ENCODE measurements at regions not wholly inside any gene's neighbourhood (a gene's known extent, or its start where the extent isn't known, plus 50 kb on each side); places are given as distances from the start of the nearest gene placed in this dataset.

DNA sequence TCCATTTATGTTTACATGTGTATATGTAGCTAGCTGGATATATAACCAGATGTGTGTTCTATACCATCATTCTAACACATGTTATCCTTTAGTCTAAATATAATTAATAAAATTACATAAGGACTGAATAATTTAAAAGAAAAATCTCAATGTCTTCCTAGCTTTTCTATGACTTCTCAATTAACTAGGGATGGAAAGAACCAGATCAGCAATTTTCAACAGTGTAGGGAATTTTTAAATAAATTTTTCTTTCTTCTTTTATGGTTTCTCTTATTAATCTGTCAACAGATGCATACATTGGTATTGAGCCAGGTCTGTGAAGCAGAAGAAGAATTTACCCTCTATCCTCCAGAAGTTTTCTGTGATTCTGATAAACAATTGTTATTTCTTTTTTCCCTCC is 2180.4 kb upstream of the C9orf72 start:
- DNase-seq (ENCODE audit: insufficient read length, low spot score): no peak
- FAIRE-seq: no peak
- TF ChIP-seq, protein P1, sequence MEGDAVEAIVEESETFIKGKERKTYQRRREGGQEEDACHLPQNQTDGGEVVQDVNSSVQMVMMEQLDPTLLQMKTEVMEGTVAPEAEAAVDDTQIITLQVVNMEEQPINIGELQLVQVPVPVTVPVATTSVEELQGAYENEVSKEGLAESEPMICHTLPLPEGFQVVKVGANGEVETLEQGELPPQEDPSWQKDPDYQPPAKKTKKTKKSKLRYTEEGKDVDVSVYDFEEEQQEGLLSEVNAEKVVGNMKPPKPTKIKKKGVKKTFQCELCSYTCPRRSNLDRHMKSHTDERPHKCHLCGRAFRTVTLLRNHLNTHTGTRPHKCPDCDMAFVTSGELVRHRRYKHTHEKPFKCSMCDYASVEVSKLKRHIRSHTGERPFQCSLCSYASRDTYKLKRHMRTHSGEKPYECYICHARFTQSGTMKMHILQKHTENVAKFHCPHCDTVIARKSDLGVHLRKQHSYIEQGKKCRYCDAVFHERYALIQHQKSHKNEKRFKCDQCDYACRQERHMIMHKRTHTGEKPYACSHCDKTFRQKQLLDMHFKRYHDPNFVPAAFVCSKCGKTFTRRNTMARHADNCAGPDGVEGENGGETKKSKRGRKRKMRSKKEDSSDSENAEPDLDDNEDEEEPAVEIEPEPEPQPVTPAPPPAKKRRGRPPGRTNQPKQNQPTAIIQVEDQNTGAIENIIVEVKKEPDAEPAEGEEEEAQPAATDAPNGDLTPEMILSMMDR (IDR thresholded peaks at IDR 0.05; ENCODE audit: insufficient read depth, missing control alignments): no peak

DNA sequence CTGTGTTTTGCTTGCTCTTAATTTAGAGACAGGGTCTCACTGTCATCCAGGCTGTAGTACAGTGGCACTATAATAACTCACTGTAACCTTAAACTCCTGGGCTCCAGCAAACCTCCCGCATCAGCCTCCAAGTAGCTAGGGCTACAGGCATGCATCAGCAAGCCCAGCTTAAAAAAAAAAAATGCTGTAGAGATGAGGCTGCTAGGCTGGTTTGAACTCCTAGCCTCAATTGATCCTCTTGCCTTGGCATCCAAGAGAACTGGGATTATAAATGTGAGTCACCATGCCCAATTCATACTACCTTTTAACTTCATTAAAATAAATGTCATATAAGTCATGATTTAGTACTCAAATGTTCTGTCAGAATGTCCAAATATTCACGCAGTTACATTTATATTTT is 2195.7 kb upstream of the C9orf72 start:
- no peak for FAIRE-seq
- DNase-seq (ENCODE audit: insufficient read length, low spot score): no peak
- TF ChIP-seq, protein P1 (IDR thresholded peaks at IDR 0.05; ENCODE audit: insufficient read depth, missing control alignments): no peak

DNA sequence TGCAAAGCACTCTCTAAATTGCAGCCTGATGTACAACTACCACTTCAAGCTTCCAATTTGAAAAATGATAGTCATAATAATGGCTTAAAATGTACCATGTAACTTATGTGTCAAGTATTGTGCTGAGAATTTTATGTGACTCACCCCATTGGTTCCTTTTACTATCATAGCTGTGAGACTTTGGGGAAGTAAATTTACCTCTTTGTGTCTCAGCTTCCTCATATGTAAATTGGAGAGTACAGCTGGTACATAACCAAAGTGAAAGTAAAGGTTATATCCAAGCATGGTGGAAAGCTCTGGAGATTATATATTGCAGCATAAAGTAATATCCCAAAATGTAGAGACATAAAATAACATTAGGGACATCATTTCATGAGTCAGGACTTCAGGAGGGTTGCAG is 2200.4 kb upstream of the C9orf72 start:
- DNase-seq (ENCODE audit: insufficient read length, low spot score) (no peak), FAIRE-seq (no peak)
- TF ChIP-seq, protein P1 (IDR thresholded peaks at IDR 0.05; ENCODE audit: insufficient read depth, missing control alignments): no peak

DNA sequence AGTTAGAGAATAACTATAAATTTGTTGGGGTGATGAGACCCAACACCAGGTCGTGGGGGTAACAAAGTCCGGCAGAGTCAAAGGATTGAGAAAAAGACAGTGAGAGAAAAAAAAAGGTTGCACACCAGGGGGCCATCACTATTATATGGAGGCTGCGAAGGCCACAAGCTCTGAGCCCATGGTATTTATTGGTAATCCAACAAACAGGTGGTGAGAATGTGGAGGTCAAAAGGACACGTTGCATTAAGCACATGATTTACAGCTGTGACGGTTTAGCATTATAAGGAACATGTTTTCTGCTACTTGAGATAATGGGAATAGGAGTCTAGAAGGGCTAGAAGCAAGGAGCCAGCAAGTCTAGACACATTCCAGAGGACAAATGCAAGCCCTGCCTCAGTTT is 2202.2 kb upstream of the C9orf72 start:
- TF ChIP-seq, protein P1 (IDR thresholded peaks at IDR 0.05; ENCODE audit: insufficient read depth, missing control alignments): no peak
- no peak for DNase-seq (ENCODE audit: insufficient read length, low spot score)
- no peak for FAIRE-seq

DNA sequence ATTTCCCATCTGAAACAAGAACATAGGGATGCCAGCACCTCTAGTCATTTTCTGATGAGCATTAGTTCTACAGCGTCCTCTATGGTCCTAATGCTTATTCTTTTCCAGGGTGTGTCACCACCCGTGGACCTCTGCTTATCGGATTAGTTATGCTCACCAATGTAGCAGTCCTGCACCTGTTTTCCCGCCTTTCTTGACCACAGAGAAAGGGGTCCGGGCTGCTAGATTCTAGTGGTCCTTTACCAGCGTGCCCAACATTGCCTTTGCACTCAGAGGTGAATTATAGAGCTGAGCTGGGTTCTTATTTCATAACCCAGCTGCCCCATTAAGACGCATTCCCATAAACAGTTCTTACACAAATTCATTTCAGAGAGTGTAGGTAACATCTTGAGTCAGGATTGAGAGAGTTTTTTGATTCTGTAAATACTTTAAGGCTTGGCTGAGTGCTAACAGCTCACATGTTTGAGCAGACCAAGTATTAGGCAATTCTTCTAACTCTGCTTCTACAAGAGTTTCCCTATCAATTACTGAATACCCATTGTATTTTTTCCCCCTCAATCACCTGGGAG is 2205.1 kb upstream of the C9orf72 start:
- DNase-seq (ENCODE audit: insufficient read length, low spot score) (no peak), FAIRE-seq (no peak)
- TF ChIP-seq, protein P1 (IDR thresholded peaks at IDR 0.05; ENCODE audit: insufficient read depth, missing control alignments): no peak

DNA sequence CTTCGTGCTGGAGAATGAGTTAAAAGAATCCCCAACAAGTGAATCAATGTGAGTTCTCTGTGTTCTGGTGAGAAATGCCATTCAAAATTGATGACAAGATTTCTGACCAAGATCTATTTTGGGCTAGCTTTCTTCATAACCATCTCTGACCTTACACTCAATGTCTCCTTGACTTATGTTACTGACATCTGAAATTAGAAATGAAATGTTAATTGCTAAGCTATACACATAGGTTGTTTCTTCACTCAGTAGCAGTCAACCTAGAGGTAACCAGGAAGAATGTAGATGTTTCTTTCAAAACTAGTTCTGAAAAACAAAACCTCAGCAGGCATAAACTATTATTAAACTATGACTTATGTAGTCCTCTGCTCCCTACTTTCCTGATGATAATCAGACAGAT is 2220.7 kb upstream of the C9orf72 start:
- TF ChIP-seq, protein P1 (IDR thresholded peaks at IDR 0.05; ENCODE audit: insufficient read depth, missing control alignments): no peak
- FAIRE-seq (no peak), DNase-seq (ENCODE audit: insufficient read length, low spot score) (no peak)

DNA sequence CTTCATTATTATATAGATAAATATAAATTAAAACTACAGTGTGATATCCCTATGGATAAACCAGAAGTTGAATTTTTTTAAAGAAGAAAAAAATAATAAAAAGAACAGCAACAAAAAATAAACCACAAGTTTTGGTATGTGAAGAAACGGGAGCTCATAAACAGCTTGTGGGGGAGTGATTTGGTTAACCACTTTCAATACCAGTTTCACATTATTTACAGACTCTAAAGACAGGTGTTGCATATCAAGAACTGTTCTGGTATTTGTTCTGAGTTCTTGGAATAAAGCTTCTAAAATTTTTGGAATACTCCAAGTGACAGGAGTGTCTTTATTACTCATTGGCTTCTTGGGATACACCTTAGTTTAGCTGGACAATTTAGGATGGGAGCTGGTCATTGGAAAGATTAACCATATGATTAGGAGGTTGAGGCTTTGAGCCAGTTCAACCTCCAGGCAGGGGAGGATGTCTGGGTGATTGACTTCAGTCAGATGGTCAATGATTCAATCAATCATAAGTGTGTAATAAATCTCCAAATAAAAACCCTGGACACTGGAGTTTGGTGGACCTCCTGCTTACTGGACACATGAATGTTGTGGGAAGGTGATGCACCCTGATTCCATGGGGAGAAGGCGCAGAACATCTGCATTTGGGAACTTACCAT is 2223.1 kb upstream of the C9orf72 start:
- FAIRE-seq (no peak), DNase-seq (ENCODE audit: insufficient read length, low spot score) (no peak)
- TF ChIP-seq, protein P1 (IDR thresholded peaks at IDR 0.05; ENCODE audit: insufficient read depth, missing control alignments): no peak

All from D721Med (cell line).